OCI-LY3 (cell line): ENCODE measurements at regions not wholly inside any gene's neighbourhood (a gene's known extent, or its start where the extent isn't known, plus 50 kb on each side); places are given as distances from the start of the nearest gene placed in this dataset.

ENCODE experiments used
- H2AFZ ChIP-seq: fragments of 200-600, 300-600 bp; shearing (Covaris generic); 2 replicates; pipeline ENCODE4 v1.6.0; 2014; ENCODE audit warnings: antibody characterized with exemption, low read depth, low read length
- H3K27ac ChIP-seq: fragments of 200-600, 300-600 bp; sonication (generic); 2 replicates; pipeline ENCODE4 v1.5.1; 2014; ENCODE audit warnings: mild to moderate bottlenecking, low read length, moderate library complexity, mixed read lengths
- H3K27me3 ChIP-seq: fragments of 200-600, 300-600 bp; sonication (generic); 2 replicates; pipeline ENCODE4 v1.6.1; 2014; ENCODE audit warnings: low read depth, low read length, mixed read lengths
- H3K36me3 ChIP-seq: fragments of 200-600, 300-600 bp; sonication (generic); replicated peaks from 2 replicates; pipeline ENCODE3; 2014; ENCODE audit warnings: low read depth, low read length, mixed read lengths
- H3K4me1 ChIP-seq: fragments of 300-600, 200-600 bp; sonication (generic); 2 replicates; pipeline ENCODE4 v1.6.1; 2014; ENCODE audit warnings: low read length, mixed read lengths
- H3K4me2 ChIP-seq: fragments of 200-600, 300-600 bp; sonication (generic); 2 replicates; pipeline ENCODE4 v1.6.1; 2014; ENCODE audit warnings: low read length, mixed read lengths
- H3K4me3 ChIP-seq: fragments of 300-600, 200-600 bp; sonication (generic); 2 replicates; pipeline ENCODE4 v1.5.1; 2014; ENCODE audit warnings: antibody characterized with exemption, mild to moderate bottlenecking, low read length, moderate library complexity
- H3K79me2 ChIP-seq: fragments of 300-600, 200-600 bp; shearing (Covaris generic); 2 replicates; pipeline ENCODE4 v1.6.1; 2014; ENCODE audit warnings: mild to moderate bottlenecking, low read length, mixed read lengths
- H3K9ac ChIP-seq: fragments of 300-600, 200-600 bp; shearing (Covaris generic); 2 replicates; pipeline ENCODE4 v1.6.0; 2014; ENCODE audit warnings: mild to moderate bottlenecking, low read length, moderate library complexity
- H3K9me3 ChIP-seq: fragments of 200-600, 300-600 bp; shearing (Covaris generic); 2 replicates; pipeline ENCODE4 v1.6.1; 2014; ENCODE audit warnings: low read length, mixed read lengths; ENCODE audit not compliant: insufficient read depth
- H4K20me1 ChIP-seq: fragments of 200-600, 300-600 bp; sonication (generic); 2 replicates; pipeline ENCODE4 v1.6.1; 2016; ENCODE audit warnings: low read length, mixed read lengths; ENCODE audit not compliant: insufficient read depth
- EZH2phosphoT487 ChIP-seq: fragments of 200-600 bp; shearing (Covaris generic); IDR thresholded peaks from 2 replicates; pipeline ENCODE4 v1.6.1; 2018; ENCODE audit warnings: antibody characterized with exemption, mixed run types, low read depth
- TF ChIP-seq, protein P1 (sequence below): fragments of 200-600, 300-600 bp; sonication (generic); IDR thresholded peaks from 2 replicates; pipeline ENCODE4 v1.5.1; 2014; ENCODE audit warnings: antibody characterized with exemption, low read length, low read depth

- Histone ChIP-seq H3K4me2 (no peak overlapping the region), H4K20me1 (no peaks in the 10 kb centered on the region), H3K4me3 (no peak overlapping the region), H3K9ac (no peak overlapping the region), H2AFZ (no peak overlapping the region), H3K36me3 (no peaks in the 10 kb centered on the region), H3K9me3 (no peaks in the 10 kb centered on the region), H3K79me2 (no peaks in the 10 kb centered on the region), H3K27ac (no peak overlapping the region), H3K4me1 (peaks cover 10% of the 10 kb centered on the region), H3K27me3 (peaks cover 5% of the 10 kb centered on the region; the same call in 1 of the 2 replicates)
- no peak for TF ChIP-seq EZH2phosphoT487
- TF ChIP-seq, protein P1, sequence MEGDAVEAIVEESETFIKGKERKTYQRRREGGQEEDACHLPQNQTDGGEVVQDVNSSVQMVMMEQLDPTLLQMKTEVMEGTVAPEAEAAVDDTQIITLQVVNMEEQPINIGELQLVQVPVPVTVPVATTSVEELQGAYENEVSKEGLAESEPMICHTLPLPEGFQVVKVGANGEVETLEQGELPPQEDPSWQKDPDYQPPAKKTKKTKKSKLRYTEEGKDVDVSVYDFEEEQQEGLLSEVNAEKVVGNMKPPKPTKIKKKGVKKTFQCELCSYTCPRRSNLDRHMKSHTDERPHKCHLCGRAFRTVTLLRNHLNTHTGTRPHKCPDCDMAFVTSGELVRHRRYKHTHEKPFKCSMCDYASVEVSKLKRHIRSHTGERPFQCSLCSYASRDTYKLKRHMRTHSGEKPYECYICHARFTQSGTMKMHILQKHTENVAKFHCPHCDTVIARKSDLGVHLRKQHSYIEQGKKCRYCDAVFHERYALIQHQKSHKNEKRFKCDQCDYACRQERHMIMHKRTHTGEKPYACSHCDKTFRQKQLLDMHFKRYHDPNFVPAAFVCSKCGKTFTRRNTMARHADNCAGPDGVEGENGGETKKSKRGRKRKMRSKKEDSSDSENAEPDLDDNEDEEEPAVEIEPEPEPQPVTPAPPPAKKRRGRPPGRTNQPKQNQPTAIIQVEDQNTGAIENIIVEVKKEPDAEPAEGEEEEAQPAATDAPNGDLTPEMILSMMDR, result no peak
These were observed 177.7 kb downstream of the SMAD6 start for GRCh38 chr15:66879531-66880368.

- Histone ChIP-seq H3K4me2 (no peak overlapping the region), H3K27ac (no peak overlapping the region), H3K27me3 (0 out of 2 replicates have a peak, but pooled peaks cover under 1% of the 10 kb centered on the region), H3K4me1 (peaks cover 10% of the 10 kb centered on the region), H2AFZ (no peak overlapping the region), H3K79me2 (no peaks in the 10 kb centered on the region), H3K4me3 (no peak overlapping the region), H3K36me3 (no peaks in the 10 kb centered on the region), H3K9ac (no peak overlapping the region), H4K20me1 (no peaks in the 10 kb centered on the region), H3K9me3 (no peaks in the 10 kb centered on the region)
- no peak for TF ChIP-seq EZH2phosphoT487
- TF ChIP-seq, protein P1, result no peak
These were observed 178.5 kb downstream of the SMAD6 start for GRCh38 chr15:66880380-66881155.

DNA sequence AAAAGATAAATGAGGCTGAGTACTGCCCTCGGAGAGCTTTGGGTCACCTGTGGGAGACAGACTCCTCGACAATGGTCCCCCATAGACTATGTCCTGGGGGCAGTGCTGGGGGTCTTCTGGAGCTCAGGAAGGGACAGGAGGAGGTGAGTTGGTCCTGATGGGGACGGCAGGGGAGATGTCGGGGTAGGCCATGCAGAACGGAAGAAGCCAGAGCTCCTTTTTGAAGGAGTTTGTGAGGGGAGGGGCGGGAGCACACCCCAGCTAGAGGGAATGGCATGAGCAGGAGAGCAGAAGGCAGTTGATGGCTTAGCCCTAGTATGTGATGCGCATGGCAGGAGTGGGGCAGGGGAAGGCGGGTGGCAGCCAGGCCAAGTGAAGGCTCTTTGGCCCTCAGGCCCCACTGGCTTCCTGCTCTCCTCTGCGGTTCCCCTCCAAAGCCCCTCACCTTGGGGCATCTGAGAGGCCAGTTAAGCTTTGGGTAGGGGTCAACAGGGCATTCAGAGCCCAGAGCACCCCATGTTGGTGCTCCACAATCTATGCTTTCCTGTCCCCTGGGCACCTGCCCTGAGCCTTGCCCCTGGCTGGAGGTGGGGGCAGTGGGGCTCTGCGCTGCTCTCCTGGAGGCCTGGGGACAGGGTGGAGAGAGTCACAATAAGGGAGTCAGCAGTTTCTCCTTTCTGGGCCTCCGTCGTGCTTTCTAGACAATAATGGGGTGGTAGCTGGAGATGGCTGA, 179.3 kb downstream of the SMAD6 start:
- Histone ChIP-seq H3K27me3 (no peaks in the 10 kb centered on the region), H3K9me3 (no peaks in the 10 kb centered on the region), H3K4me3 (no peak overlapping the region), H3K9ac (no peak overlapping the region), H4K20me1 (no peaks in the 10 kb centered on the region), H3K36me3 (no peaks in the 10 kb centered on the region), H3K4me2 (no peak overlapping the region), H3K27ac (no peak overlapping the region), H2AFZ (no peak overlapping the region), H3K79me2 (no peaks in the 10 kb centered on the region), H3K4me1 (peaks cover 10% of the 10 kb centered on the region)
- TF ChIP-seq, protein P1, result no peak
- no peak for TF ChIP-seq EZH2phosphoT487
